Suprapubic skin (tissue), 4 donors: ENCODE measurements at regions not wholly inside any gene's neighbourhood (a gene's known extent, or its start where the extent isn't known, plus 50 kb on each side); places are given as distances from the start of the nearest gene placed in this dataset.

Source experiments
- DNase-seq, 2 donors: peaks; one replicate each; pipeline ENCODE4 v3.0.0-alpha.2; 2019; ENCODE audit warnings: low spot score in 2 of 2
- H3K27ac ChIP-seq: fragments of 200-600 bp; sonication (generic); one replicate; pipeline ENCODE4 v1.5.1; 2019
- H3K27me3 ChIP-seq: fragments of 200-600 bp; sonication (generic); one replicate; pipeline ENCODE4 v1.5.1; 2019
- H3K36me3 ChIP-seq: fragments of 200-600 bp; sonication (generic); one replicate; pipeline ENCODE4 v1.5.1; 2019
- H3K4me1 ChIP-seq: fragments of 200-600 bp; sonication (generic); one replicate; pipeline ENCODE4 v1.5.1; 2019
- H3K4me3 ChIP-seq: fragments of 200-600 bp; sonication (generic); one replicate; pipeline ENCODE4 v1.5.1; 2019; ENCODE audit warnings: mild to moderate bottlenecking
- H3K9me3 ChIP-seq: fragments of 200-600 bp; sonication (generic); one replicate; pipeline ENCODE4 v1.5.1; 2019
- CTCF ChIP-seq, 2 donors: fragments of 200-600 bp in 1 of 2; fragments of 450-650 bp in 1 of 2; sonication (generic) in 1 of 2; IDR thresholded peaks; one replicate each; pipeline ENCODE4 v1.5.1; 2016 to 2019; ENCODE audit warnings: antibody characterized with exemption in 2 of 2, mild to moderate bottlenecking in 1 of 2, moderate library complexity in 1 of 2
- EP300 ChIP-seq: sonication (generic); formaldehyde crosslinking; IDR thresholded peaks from one replicate; pipeline ENCODE4 v1.6.1; 2017; ENCODE audit warnings: antibody characterized with exemption
- POLR2A ChIP-seq, 2 donors: fragments of 450-650 bp; IDR thresholded peaks; one replicate each; pipeline ENCODE4 v1.6.1; 2017; ENCODE audit warnings: antibody characterized with exemption in 2 of 2, mild to moderate bottlenecking in 2 of 2, moderate library complexity in 2 of 2
- POLR2AphosphoS5 ChIP-seq, 3 donors: sonication (generic); formaldehyde crosslinking; IDR thresholded peaks; one replicate each; pipeline ENCODE4 v1.6.1; 2017; ENCODE audit warnings: antibody characterized with exemption in 3 of 3
- WGBS: methylation state at CpG from one replicate; pipeline ENCODE4 v1.1.5; 2018; 5-methylcytosine and 5-hydroxymethylcytosine counted together

GRCh38 chr10:130888493-130888892 is 423.0 kb downstream of the TCERG1L start:
- 92% methylated on average over 2 of the region's 2 CpGs for WGBS
- Histone ChIP-seq H3K27me3 (peaks cover 3% of the 10 kb centered on the region), H3K27ac (no peak overlapping the region), H3K9me3 (no peaks in the 10 kb centered on the region), H3K36me3 (no peaks in the 10 kb centered on the region), H3K4me3 (no peak overlapping the region), H3K4me1 (no peaks in the 10 kb centered on the region)
- TF ChIP-seq POLR2A (IDR thresholded peaks at IDR 0.05) (no peak), POLR2AphosphoS5 (IDR thresholded peaks at IDR 0.05) (no peak), CTCF (IDR thresholded peaks at IDR 0.05) (no peak), EP300 (no peak)
- no peak for DNase-seq

GRCh38 chr10:130889240-130889639 is 422.3 kb downstream of the TCERG1L start:
- Histone ChIP-seq H3K4me1 (no peaks in the 10 kb centered on the region), H3K4me3 (no peak overlapping the region), H3K27ac (no peak overlapping the region), H3K36me3 (no peaks in the 10 kb centered on the region), H3K9me3 (no peaks in the 10 kb centered on the region), H3K27me3 (peaks cover 3% of the 10 kb centered on the region)
- TF ChIP-seq CTCF (IDR thresholded peaks at IDR 0.05) (no peak), POLR2A (IDR thresholded peaks at IDR 0.05) (no peak), POLR2AphosphoS5 (IDR thresholded peaks at IDR 0.05) (no peak), EP300 (no peak)
- 77% methylated on average over 8 of the region's 8 CpGs for WGBS
- no peak for DNase-seq

GRCh38 chr10:130889780-130890179 is 421.7 kb downstream of the TCERG1L start:
- H3K27ac ChIP-seq, result no peak overlapping the region
- TF ChIP-seq CTCF (IDR thresholded peaks at IDR 0.05) (no peak), POLR2A (IDR thresholded peaks at IDR 0.05) (no peak), POLR2AphosphoS5 (IDR thresholded peaks at IDR 0.05) (no peak), EP300 (no peak)
- DNase-seq, result no peak
- peaks cover 3% of the 10 kb centered on the region for H3K27me3 ChIP-seq
- H3K4me1 ChIP-seq, result no peaks in the 10 kb centered on the region
- no peaks in the 10 kb centered on the region for H3K9me3 ChIP-seq
- WGBS, result 64% methylated on average over 2 of the region's 6 CpGs
- no peak overlapping the region for H3K4me3 ChIP-seq
- no peaks in the 10 kb centered on the region for H3K36me3 ChIP-seq

GRCh38 chr10:130891066-130891465 is 420.5 kb downstream of the TCERG1L start:
- Histone ChIP-seq H3K4me1 (no peaks in the 10 kb centered on the region), H3K27ac (no peak overlapping the region), H3K36me3 (no peaks in the 10 kb centered on the region), H3K27me3 (peaks cover 2% of the 10 kb centered on the region), H3K9me3 (no peaks in the 10 kb centered on the region), H3K4me3 (no peak overlapping the region)
- WGBS, result 71% methylated on average over 4 of the region's 11 CpGs
- no peak for DNase-seq
- TF ChIP-seq POLR2AphosphoS5 (IDR thresholded peaks at IDR 0.05) (no peak), EP300 (no peak), POLR2A (IDR thresholded peaks at IDR 0.05) (no peak), CTCF (IDR thresholded peaks at IDR 0.05) (no peak)

GRCh38 chr10:130894471-130894870 is 417.1 kb downstream of the TCERG1L start:
- H3K27ac ChIP-seq, result no peak overlapping the region
- no peak overlapping the region for H3K4me3 ChIP-seq
- no peak for DNase-seq
- no peaks in the 10 kb centered on the region for H3K4me1 ChIP-seq
- WGBS, result 41% methylated on average over 7 of the region's 7 CpGs
- TF ChIP-seq POLR2AphosphoS5 (IDR thresholded peaks at IDR 0.05), result no peak
- peaks cover 2% of the 10 kb centered on the region for H3K27me3 ChIP-seq
- H3K9me3 ChIP-seq, result no peaks in the 10 kb centered on the region
- H3K36me3 ChIP-seq, result no peaks in the 10 kb centered on the region

- no peaks in the 10 kb centered on the region for H3K9me3 ChIP-seq
- TF ChIP-seq EP300 (no peak), POLR2AphosphoS5 (IDR thresholded peaks at IDR 0.05) (no peak), CTCF (IDR thresholded peaks at IDR 0.05) (no peak), POLR2A (IDR thresholded peaks at IDR 0.05) (no peak)
- H3K27ac ChIP-seq, result no peak overlapping the region
- 76% methylated on average over 2 of the region's 3 CpGs for WGBS
- no peak overlapping the region for H3K4me3 ChIP-seq
- H3K27me3 ChIP-seq, result peaks cover 2% of the 10 kb centered on the region
- H3K36me3 ChIP-seq, result no peaks in the 10 kb centered on the region
- DNase-seq, result no peak
- H3K4me1 ChIP-seq, result no peaks in the 10 kb centered on the region
Observed at GRCh38 chr10:130895161-130895560, 416.4 kb downstream of the TCERG1L start.
